HAP-1 (cell line): ENCODE measurements at regions not wholly inside any gene's neighbourhood (a gene's known extent, or its start where the extent isn't known, plus 50 kb on each side); places are given as distances from the start of the nearest gene placed in this dataset.
"Not testable (repeated sequence)": the region's sequence is repeated elsewhere in the genome, so short reads cannot be mapped to it uniquely, and the experiment has no call there.

ENCODE experiments used
- DNase-seq, 2 experiments: peaks; one replicate each; pipeline ENCODE4 v3.0.0-alpha.2; 2016 to 2020; ENCODE audit warnings: low spot score in 2 of 2
- H3K27me3 ChIP-seq: fragments of 250-450 bp; sonication (Bioruptor Pico); 2 replicates; pipeline ENCODE4 v1.5.1; 2020; ENCODE audit warnings: low read depth, mild to moderate bottlenecking, moderate library complexity
- H3K36me3 ChIP-seq: fragments of 250-450 bp; sonication (Bioruptor Pico); replicated peaks from 2 replicates; pipeline ENCODE4 v1.5.1; 2020; ENCODE audit warnings: mild to moderate bottlenecking
- H3K4me1 ChIP-seq: fragments of 250-450 bp; sonication (Bioruptor Pico); 2 replicates; pipeline ENCODE4 v1.5.1; 2020; ENCODE audit warnings: mild to moderate bottlenecking
- H3K4me3 ChIP-seq: fragments of 250-450 bp; sonication (Bioruptor Pico); 2 replicates; pipeline ENCODE4 v1.5.1; 2020; ENCODE audit warnings: mild to moderate bottlenecking, moderate library complexity
- H3K9me3 ChIP-seq: fragments of 250-450 bp; sonication (Bioruptor Pico); 2 replicates; pipeline ENCODE4 v1.5.1; 2020; ENCODE audit warnings: mild to moderate bottlenecking, moderate library complexity
- in situ Hi-C: fragments of 300-500 bp; cut with MboI; formaldehyde crosslinking; loops from 3 replicates; pipeline ENCODE4 v1.14.3; 2020; ENCODE audit warnings: low sequenced_read_pairs, inconsistent platforms, mixed read lengths

DNA sequence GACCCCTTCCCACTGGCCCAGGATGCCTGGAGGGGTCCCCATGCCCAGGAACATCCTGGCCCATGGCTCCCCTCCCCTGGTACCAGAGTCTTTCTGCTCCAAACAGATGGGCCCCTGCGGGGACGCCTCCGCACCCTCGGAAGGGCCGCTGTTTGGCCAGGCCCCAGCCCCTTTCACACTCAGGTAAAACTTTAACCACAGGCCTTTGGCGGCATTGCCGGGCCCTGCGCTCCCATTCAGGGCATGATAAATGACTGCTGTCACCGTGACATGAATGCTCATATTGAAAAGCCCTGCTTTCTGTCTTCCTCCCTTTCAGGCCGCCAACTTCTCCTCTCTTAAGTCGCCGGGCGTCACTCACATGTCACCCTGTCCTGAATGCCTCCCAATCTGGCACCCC lies 141.5 kb upstream of the TOP1 start:
- in situ Hi-C loops = no loop called here
- no peaks in the 10 kb centered on the region for H3K9me3 ChIP-seq
- no peak for DNase-seq
- H3K27me3 ChIP-seq = no peaks in the 10 kb centered on the region
- no peak overlapping the region for H3K4me3 ChIP-seq
- H3K4me1 ChIP-seq = no peaks in the 10 kb centered on the region
- no peaks in the 10 kb centered on the region for H3K36me3 ChIP-seq

DNA sequence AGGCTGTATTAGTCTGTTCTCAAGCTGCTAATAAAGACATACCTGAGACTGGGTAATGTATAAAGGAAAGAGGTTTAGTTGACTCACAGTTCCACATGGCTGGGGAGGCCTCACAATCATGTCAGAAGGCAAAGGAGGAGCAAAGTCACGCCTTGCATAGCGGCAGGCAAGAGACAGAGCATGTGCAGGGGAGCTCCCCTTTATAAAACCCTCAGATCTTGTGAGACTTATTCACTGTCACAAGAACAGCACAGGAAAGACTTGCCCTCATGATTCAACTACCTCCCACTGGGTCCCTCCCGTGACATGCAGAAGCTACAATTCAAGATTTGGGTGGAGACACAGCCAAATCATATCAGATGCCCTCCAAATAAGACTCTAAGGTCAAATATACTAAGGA lies 139.4 kb upstream of the TOP1 start:
- not testable (repeated sequence) for H3K27me3 ChIP-seq, DNase-seq, H3K9me3 ChIP-seq

DNA sequence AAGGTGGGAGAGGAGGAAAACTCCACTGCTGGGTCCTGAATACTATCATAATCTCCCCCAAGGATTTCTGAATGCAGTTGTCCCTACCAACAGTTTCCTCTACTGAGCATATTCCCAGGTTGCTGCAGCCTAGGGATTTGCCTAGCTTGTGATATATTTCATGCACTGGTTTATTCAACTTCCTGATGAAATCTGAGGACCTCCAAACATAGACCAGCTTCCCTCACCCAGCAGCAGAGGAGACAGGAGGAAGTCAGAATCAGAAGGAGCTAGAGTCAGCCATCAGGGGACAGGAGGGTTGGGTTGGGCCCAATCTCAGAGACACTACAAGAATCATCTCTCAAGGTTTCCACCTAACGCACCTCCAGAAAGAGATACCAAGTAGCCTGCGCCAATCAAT lies 138.4 kb upstream of the TOP1 start:
- H3K9me3 ChIP-seq = no peaks in the 10 kb centered on the region
- in situ Hi-C loops = no loop called here
- no peak for DNase-seq
- H3K4me3 ChIP-seq = no peak overlapping the region
- H3K27me3 ChIP-seq = no peaks in the 10 kb centered on the region
- no peaks in the 10 kb centered on the region for H3K36me3 ChIP-seq
- H3K4me1 ChIP-seq = no peaks in the 10 kb centered on the region

More for the DNA sequence above, 139.4 kb upstream of the TOP1 start:
- in situ Hi-C loops, H3K4me1 ChIP-seq, H3K36me3 ChIP-seq, H3K4me3 ChIP-seq: not testable (repeated sequence)

DNA sequence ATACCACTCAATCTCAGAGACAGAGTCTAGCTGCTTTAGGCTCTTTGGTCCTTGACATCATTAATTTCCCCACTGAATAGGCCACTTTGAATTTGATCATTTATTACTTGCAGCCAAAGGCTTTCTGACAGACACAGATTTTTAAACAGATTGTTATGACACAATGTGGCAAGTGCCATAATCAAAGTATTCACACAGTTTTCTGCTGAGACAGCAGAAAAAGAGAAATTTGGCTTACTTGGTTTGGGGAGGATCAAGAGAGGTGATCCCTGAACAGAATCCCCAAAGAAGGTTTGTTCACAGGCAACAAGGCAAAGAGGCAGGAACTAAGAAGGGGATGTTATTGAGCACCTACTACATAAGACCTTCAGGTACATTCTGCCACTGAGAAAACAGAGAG lies 138.0 kb upstream of the TOP1 start:
- in situ Hi-C loops = no loop called here
- DNase-seq = no peak
- no peaks in the 10 kb centered on the region for H3K36me3 ChIP-seq
- H3K4me1 ChIP-seq = no peaks in the 10 kb centered on the region
- H3K27me3 ChIP-seq = no peaks in the 10 kb centered on the region
- H3K4me3 ChIP-seq = no peak overlapping the region
- no peaks in the 10 kb centered on the region for H3K9me3 ChIP-seq

DNA sequence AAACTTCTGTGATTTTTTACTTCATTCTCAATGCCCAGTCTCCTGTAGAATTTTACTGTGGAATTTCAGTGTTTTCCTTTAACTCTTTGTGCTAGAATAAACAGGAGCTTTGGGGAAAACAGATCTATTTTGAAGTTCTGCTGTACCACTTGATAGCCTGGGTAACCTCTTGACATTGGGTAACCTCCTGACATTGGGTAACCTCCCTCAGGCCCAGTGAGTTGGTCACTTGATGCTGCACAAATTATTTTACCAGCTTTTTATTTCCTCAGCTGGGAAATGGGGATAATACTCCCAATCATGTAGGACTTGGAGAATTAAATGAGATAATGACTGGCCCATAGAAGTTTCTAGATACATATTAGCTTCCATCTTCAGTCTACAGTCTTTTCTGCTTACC lies 137.3 kb upstream of the TOP1 start:
- Histone ChIP-seq H3K27me3 (no peaks in the 10 kb centered on the region), H3K4me3 (no peak overlapping the region), H3K36me3 (no peaks in the 10 kb centered on the region), H3K9me3 (no peaks in the 10 kb centered on the region), H3K4me1 (no peaks in the 10 kb centered on the region)
- DNase-seq = no peak
- in situ Hi-C loops = no loop called here

DNA sequence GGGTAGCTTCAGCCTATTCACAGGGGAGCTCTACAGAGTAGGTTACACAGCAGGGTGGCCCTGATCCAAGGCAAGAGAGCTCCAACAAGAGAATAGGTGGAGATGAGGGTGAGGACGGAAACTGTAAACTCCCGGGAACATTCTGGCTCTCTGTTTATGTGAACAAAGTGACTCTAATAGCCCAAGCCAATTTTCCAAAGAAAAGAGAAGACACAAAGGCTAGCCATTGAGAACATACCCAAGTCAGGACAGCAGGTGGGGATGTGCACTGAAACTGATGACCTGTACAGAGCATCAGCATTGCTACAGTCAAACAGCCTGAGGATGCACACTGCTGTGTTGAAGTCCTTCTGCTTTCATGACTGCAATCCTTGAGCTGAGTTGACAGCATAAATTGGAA lies 136.0 kb upstream of the TOP1 start:
- no peak overlapping the region for H3K4me3 ChIP-seq
- no peaks in the 10 kb centered on the region for H3K9me3 ChIP-seq
- H3K4me1 ChIP-seq = no peaks in the 10 kb centered on the region
- no peaks in the 10 kb centered on the region for H3K36me3 ChIP-seq
- DNase-seq = no peak
- H3K27me3 ChIP-seq = no peaks in the 10 kb centered on the region
- in situ Hi-C loops = no loop called here

DNA sequence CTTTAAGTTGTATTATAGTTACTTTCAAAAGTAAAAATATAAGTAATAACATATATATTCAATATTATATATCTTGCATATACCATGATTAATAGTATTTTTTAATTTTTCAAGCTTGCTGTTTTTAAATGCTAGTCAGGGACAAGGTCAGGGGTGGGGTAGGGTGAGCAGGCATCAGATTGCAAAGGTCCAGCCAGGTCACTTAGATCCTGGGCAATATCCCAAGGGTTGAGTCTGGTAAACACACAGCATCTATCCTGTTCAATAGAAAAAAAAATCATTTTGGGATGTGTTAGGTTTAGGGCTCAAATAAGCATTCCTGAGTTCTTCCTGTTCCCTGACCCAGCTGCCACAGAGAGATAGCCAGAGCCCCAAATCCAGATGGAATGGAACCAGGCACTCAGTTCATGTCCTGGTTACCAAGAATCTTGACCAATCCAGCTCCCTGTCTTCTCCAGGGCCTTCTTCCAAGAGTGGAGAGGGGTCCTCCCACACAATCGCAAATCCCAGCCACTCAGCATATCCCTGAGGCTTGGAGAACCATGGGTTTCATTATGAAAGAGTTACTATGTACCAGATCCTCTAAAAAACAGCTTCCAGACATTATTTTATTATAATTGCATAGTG lies 134.9 kb upstream of the TOP1 start:
- Histone ChIP-seq H3K9me3 (no peaks in the 10 kb centered on the region), H3K36me3 (no peaks in the 10 kb centered on the region), H3K4me1 (no peaks in the 10 kb centered on the region), H3K27me3 (no peaks in the 10 kb centered on the region), H3K4me3 (no peak overlapping the region)
- no peak for DNase-seq
- in situ Hi-C loops = no loop called here

DNA sequence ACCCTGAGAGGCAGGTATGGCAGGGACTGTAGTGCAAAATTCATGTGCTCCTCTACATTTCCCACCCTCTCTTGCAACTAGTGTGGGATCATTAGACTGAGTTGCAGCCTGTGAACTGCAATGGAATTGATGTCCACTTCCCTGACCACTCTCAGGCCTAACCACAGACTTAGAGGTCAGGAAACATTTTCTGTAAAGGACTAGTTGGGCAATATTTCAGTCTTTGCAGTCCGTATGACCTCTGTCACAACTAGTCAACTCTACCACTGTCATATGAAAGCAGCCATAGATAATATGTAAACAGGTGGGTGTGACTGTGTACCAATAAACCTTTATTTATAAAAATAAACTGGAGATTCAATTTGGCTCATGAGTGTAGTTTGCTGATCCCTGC lies 134.4 kb upstream of the TOP1 start:
- no peaks in the 10 kb centered on the region for H3K4me1 ChIP-seq
- no peaks in the 10 kb centered on the region for H3K27me3 ChIP-seq
- no peak overlapping the region for H3K4me3 ChIP-seq
- H3K36me3 ChIP-seq = no peaks in the 10 kb centered on the region
- DNase-seq = no peak
- H3K9me3 ChIP-seq = no peaks in the 10 kb centered on the region
- in situ Hi-C loops = no loop called here

DNA sequence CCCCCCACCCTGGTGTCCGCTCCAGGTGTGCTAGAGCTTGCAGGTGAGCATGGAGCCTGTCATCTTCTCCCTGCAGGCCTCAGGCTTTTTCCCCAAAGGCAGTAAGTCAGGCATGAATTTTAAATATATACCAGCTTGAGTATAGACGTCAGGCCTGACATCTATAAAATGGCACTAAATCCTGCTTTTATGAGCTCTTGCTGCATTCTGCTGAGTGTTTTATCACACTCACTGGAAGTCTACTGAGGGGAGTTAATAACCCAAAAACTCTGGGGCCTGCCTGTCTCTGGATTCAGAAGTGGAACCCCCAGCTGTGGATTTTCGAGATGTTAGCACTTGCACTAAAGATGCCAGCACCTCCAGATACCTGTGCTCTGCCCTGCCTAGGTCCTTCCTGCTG lies 133.4 kb upstream of the TOP1 start:
- Histone ChIP-seq H3K9me3 (no peaks in the 10 kb centered on the region), H3K36me3 (no peaks in the 10 kb centered on the region), H3K27me3 (no peaks in the 10 kb centered on the region), H3K4me1 (no peaks in the 10 kb centered on the region), H3K4me3 (no peak overlapping the region)
- in situ Hi-C loops = no loop called here
- no peak for DNase-seq

DNA sequence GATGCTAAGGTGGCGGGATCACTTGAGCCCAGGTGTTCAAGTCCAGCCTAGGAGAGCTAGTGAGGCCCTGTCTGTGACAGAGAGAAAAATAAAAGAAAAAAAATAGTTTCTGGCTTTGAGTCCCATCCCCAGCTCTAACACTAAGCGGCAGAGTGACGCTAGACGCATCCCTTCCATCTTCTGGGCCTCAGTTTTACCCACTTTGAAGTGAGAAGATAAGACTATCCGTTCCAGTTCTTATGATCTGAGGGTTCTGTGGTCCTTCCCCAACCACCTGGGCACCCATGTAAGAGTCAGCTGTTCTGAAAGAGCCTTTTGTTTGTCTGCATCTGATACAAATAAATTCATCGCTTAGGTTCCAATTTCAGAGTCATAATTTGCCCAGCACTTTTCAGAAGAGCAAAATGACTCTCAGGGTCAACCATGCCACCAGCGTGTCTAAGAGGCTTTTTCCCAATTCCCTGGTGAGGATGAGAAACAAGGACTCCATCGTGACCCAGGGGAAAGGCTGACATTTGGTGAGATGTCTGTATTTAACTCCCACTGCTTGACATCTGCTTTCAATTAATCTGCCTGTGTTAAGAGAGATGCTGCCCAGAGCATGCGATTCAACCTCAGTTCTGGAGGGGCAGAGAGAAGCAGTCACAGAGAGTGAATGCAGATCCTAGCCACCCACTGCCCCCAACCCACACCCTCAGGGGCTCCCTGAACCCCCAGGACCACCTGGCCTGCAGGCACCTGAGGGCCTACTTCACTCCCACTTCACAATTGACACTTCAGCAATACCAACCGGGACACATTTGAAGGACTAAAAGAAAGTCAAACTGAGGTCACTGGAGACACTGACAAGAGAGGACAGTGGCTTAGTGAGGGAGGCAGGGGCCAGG lies 131.6 kb upstream of the TOP1 start:
- Histone ChIP-seq H3K4me1 (no peaks in the 10 kb centered on the region), H3K9me3 (no peaks in the 10 kb centered on the region), H3K36me3 (no peaks in the 10 kb centered on the region), H3K27me3 (no peaks in the 10 kb centered on the region; the same call in 1 of the 2 replicates), H3K4me3 (no peak overlapping the region)
- in situ Hi-C loops = no loop called here
- DNase-seq = no peak

DNA sequence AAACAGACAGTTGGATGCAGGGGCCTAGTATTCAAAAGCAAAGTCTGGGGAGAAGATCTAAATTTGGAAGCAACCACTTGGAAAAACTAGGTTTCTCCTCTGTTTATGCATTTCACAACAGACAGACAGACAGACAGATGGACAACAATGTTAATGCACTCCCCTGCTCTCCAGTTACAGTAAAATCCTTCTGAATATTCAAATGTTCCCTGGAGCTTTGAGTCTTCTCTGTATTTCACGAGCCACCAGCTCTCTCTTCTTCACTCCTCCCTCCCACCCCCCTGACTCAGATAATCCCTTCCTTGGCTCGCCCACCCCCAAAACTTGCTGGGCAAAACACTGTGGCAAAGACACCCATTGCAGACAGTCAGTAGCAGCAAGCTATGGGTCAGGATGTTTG lies 129.3 kb upstream of the TOP1 start:
- H3K4me3 ChIP-seq = no peak overlapping the region
- H3K27me3 ChIP-seq = no peaks in the 10 kb centered on the region; the same call in 1 of the 2 replicates
- in situ Hi-C loops = no loop called here
- no peaks in the 10 kb centered on the region for H3K36me3 ChIP-seq
- H3K9me3 ChIP-seq = no peaks in the 10 kb centered on the region
- DNase-seq = no peak
- no peaks in the 10 kb centered on the region for H3K4me1 ChIP-seq

DNA sequence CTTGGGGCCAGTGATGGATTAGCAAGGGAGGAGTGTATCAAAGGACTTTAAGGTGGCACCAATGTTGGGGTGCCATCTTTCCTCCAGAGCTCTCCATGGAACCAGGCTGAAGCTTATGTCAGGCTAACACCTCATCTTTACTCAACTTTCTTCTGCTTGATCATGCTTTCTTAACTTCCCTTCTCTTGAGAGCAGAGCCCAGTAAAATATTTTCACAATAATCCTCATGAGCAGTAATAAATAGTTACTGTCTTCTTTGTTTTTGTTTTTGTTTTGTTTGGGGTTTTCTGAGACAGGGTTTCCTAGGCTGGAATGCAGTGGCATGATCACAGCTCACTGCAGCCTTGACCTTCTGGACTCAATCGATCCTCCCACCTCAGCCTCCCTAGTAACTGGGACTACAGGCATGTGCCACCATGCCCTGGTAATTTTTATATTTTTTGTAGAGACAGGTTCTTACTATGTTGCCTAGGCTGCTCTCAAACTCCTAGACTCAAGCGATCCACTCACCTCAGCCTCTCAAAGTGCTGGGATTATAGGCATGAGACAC lies 127.9 kb upstream of the TOP1 start:
- no peaks in the 10 kb centered on the region for H3K4me1 ChIP-seq
- DNase-seq = no peak
- no peaks in the 10 kb centered on the region for H3K9me3 ChIP-seq
- H3K27me3 ChIP-seq = no peaks in the 10 kb centered on the region; the same call in 1 of the 2 replicates
- H3K4me3 ChIP-seq = no peak overlapping the region
- no peaks in the 10 kb centered on the region for H3K36me3 ChIP-seq
- in situ Hi-C loops = no loop called here

DNA sequence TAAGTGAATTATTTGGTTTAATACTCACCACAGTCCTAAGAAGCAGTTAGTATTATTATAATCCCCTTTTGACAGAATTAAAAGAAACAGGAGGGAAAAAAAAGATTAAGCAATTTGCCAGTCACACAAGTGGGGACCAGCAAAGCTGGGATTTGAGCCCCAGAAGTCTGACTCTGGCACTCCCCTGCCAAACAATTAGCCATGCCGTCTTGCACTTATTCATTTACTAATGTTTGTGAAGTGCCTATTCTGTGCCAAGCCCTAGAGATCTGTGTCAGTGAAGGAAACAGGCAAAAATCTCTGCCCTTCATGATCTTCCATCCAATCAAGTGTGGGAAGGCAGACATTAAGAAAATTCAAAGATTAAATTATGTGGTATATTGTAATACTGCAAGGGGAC lies 126.0 kb upstream of the TOP1 start:
- in situ Hi-C loops = no loop called here

DNA sequence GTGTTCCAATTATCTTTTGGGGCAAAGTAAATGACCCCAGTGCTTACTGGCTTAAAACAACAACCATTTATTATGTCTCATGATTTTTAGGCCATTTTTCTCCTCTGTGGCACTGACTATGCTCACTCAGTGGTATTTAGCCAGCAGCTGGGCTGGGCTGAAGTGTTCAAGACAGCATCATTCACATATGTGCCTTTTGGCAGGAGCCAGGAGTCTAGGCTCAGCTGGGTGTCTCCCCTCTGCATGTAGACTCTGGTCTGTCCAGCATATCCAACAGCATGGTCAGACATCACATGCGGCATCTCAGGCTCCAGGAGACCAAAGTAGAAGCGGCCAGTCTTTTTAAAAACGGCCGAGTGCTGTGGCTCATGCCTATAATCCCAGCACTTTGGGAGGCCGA lies 120.3 kb upstream of the TOP1 start:
- DNase-seq = no peak
- no peaks in the 10 kb centered on the region for H3K4me1 ChIP-seq
- no peaks in the 10 kb centered on the region for H3K27me3 ChIP-seq
- no peak overlapping the region for H3K4me3 ChIP-seq
- H3K9me3 ChIP-seq = no peaks in the 10 kb centered on the region
- no peaks in the 10 kb centered on the region for H3K36me3 ChIP-seq
- in situ Hi-C loops = no loop called here

More for the DNA sequence above, 126.0 kb upstream of the TOP1 start:
- no peak overlapping the region for H3K4me3 ChIP-seq
- no peak for DNase-seq
- H3K4me1 ChIP-seq = no peaks in the 10 kb centered on the region
- no peaks in the 10 kb centered on the region; the same call in 1 of the 2 replicates for H3K27me3 ChIP-seq
- H3K36me3 ChIP-seq = no peaks in the 10 kb centered on the region
- no peaks in the 10 kb centered on the region for H3K9me3 ChIP-seq
